Mucosa of rectum (tissue), 2 donors: ENCODE measurements at regions not wholly inside any gene's neighbourhood (a gene's known extent, or its start where the extent isn't known, plus 50 kb on each side); places are given as distances from the start of the nearest gene placed in this dataset.

Source experiments
- H3K27ac ChIP-seq, 2 donors: one replicate each; pipeline ENCODE4 v1.7.0; 2013; ENCODE audit warnings: inconsistent platforms in 2 of 2, low read depth in 2 of 2, low read length in 2 of 2
- H3K27me3 ChIP-seq, 2 donors: one replicate each; pipeline ENCODE4 v1.7.0; 2013; ENCODE audit warnings: low read length in 2 of 2; ENCODE audit not compliant: control insufficient read depth in 2 of 2, insufficient read depth in 2 of 2
- H3K36me3 ChIP-seq, 2 donors: one replicate each; pipeline ENCODE4 v1.7.0; 2013; ENCODE audit warnings: low read length in 2 of 2; ENCODE audit not compliant: control insufficient read depth in 2 of 2, insufficient read depth in 2 of 2
- H3K4me1 ChIP-seq, 2 donors: one replicate each; pipeline ENCODE4 v1.7.0; 2013; ENCODE audit warnings: low read length in 2 of 2, mild to moderate bottlenecking in 1 of 2; ENCODE audit not compliant: control insufficient read depth in 2 of 2, insufficient read depth in 2 of 2
- H3K4me3 ChIP-seq, 2 donors: one replicate each; pipeline ENCODE4 v1.7.0; 2013; ENCODE audit warnings: low read length in 2 of 2
- H3K9ac ChIP-seq, 2 donors: one replicate each; pipeline ENCODE4 v1.7.0; 2013; ENCODE audit warnings: low read length in 2 of 2, low read depth in 1 of 2, mild to moderate bottlenecking in 1 of 2
- H3K9me3 ChIP-seq, 2 donors: one replicate each; pipeline ENCODE4 v1.7.0; 2013; ENCODE audit warnings: low read length in 2 of 2; ENCODE audit not compliant: control insufficient read depth in 2 of 2
- donor health status: healthy.
- donor health status: Normal muscosa, but diverticular disease.

DNA sequence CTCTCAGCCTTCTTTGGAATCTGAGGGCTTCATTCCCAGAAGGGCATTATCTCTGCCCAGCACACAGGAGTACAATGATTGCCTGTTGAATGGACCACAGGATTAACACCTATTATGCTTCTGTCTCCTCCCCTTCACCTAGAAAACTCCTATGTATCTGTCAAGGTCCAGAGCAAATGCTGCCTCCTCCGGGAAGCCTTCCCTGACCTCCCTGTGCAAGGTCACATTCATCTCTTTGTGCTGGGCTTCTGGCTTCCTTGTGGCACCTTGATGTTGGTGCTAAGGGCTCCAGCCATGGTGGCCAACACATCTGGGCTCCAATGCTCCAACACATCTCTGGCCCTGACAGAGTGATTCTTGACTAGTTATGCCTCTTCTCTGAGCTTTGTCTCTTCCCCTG is 49.9 kb upstream of the ATP2B2 start:
- H3K4me1 ChIP-seq: no peaks in the 10 kb centered on the region
- no peak overlapping the region for H3K4me3 ChIP-seq
- no peak overlapping the region for H3K9ac ChIP-seq
- H3K9me3 ChIP-seq: no peaks in the 10 kb centered on the region
- no peaks in the 10 kb centered on the region for H3K27me3 ChIP-seq
- no peaks in the 10 kb centered on the region for H3K36me3 ChIP-seq
- no peak overlapping the region for H3K27ac ChIP-seq

DNA sequence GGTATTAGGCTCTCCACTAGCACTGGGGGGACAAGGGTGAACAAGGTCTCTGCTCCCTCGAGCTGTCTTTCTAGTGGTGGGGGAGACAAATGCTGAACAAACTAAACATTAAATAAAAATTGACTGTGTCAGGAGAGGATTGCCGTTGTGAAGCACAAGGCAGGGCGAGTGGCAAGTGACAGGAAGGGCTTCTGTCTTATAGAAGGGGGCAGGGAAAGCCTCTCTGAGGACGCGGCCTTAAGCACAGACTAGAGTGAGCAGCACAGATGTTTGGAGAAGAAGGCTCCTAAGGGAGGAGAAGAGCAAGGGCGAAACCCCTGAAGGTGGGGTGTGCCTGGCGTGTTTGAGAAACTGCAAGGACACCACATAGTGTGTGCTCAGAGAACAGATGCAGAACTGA is 50.9 kb upstream of the ATP2B2 start:
- H3K36me3 ChIP-seq: no peaks in the 10 kb centered on the region
- no peaks in the 10 kb centered on the region for H3K27me3 ChIP-seq
- H3K27ac ChIP-seq: no peak overlapping the region
- H3K9me3 ChIP-seq: no peaks in the 10 kb centered on the region
- H3K4me1 ChIP-seq: no peaks in the 10 kb centered on the region
- no peak overlapping the region for H3K9ac ChIP-seq
- no peak overlapping the region for H3K4me3 ChIP-seq

GRCh38 chr3:10557250-10557649 is 51.9 kb upstream of the ATP2B2 start:
- H3K36me3 ChIP-seq: no peaks in the 10 kb centered on the region
- H3K27me3 ChIP-seq: peaks cover 0 to 4% of the 10 kb centered on the region in 2 donors

DNA sequence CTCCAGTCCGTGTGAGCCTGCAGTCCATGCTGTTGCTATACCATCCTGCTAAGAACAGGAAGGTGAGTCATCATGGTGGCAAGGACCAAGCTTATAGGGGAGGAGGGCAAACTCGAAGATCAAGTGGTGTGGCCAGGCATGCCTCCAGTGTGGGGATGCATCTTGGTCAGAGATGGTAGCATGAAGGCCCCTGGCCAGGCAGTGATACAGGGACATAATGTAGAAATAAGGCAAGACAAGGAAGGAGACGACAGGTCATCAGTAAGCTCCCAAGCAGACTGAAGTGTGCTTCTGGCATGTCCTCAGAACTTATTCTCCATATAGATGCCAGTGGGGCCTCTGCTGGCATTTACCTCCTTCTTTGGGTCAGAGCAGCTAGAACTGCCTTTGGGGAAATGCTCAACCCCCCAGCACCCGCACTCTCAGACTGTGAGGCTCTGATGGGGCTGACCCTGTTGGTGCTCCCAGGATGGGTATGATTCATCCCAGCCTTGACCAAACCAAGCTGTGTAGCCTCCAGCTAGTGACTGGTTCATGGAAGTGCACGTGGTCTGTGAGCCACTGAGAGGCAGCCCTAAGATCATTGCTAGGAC is 52.5 kb upstream of the ATP2B2 start:
- Histone ChIP-seq H3K9ac (no peak overlapping the region), H3K9me3 (no peaks in the 10 kb centered on the region), H3K27ac (no peak overlapping the region)

More at GRCh38 chr3:10557250-10557649, 51.9 kb upstream of the ATP2B2 start:
- Histone ChIP-seq H3K4me3 (no peak overlapping the region), H3K9me3 (no peaks in the 10 kb centered on the region), H3K9ac (no peak overlapping the region), H3K4me1 (no peaks in the 10 kb centered on the region), H3K27ac (no peak overlapping the region)

DNA sequence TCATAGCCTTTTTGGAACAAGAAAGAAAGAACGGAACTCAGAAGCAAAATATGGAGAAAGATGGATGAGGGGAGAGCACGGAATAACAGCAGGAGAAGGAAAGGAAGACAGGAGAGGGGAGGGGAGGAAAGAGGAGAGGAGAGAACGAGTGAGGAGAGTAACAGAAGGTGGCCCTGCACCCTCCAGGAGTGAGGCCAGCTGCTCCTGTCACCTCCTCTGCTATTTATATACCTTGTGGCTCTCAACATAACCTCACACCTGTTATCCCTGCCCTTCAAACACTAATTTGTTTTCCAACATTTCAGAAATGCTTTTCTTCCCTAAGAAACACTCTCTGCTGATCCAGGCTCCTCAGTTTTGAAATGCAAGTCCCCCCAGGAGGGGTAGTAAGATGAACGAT is 53.4 kb upstream of the ATP2B2 start:
- Histone ChIP-seq H3K36me3 (no peaks in the 10 kb centered on the region), H3K27ac (no peak overlapping the region), H3K27me3 (peaks cover 0 to 6% of the 10 kb centered on the region in 2 donors), H3K4me3 (no peak overlapping the region), H3K4me1 (no peaks in the 10 kb centered on the region), H3K9me3 (no peaks in the 10 kb centered on the region), H3K9ac (no peak overlapping the region)

More for the DNA sequence above, 52.5 kb upstream of the ATP2B2 start:
- Histone ChIP-seq H3K36me3 (no peaks in the 10 kb centered on the region), H3K4me3 (no peak overlapping the region), H3K4me1 (no peaks in the 10 kb centered on the region), H3K27me3 (peaks cover 0 to 6% of the 10 kb centered on the region in 2 donors)

DNA sequence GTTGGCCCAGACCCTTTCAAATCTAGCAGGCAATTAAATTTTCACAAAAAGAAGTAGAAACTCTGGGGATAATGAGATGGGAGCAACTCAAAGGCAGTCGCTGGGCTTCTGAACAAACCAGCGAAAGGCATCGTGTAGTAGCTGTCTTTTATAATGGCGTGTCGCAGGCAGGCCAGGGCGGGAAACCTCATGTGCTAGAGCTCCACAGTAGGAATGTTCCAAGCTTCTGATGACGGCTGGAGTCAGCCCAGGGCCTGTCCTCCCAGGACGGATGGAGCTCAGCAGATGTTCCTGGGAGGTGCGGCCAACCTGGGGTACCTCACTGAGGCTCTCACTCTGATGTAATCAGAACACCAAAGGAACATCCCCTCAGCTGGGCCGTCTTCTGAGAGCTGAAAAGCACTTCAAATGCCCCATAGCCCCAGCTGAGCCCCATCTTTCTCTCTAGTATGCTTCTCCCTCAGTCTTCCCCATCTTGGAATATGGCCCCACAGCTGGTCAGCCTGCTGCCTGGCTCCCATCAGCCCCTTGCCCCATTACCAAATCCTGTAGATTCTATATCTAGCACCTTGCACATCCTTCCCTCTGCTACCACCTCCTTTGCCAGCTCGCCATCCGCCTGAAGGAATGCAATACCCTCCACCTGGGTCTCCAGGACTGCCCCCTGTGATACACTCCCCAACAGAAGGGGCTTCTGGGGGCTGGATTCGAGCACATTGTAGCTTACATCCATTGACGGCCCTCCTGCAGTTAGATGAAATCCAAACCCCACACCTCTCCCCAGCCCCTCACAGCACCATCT is 54.9 kb upstream of the ATP2B2 start:
- Histone ChIP-seq H3K36me3 (no peaks in the 10 kb centered on the region), H3K4me3 (no peak overlapping the region), H3K9ac (no peak overlapping the region), H3K27me3 (peaks cover 0 to 6% of the 10 kb centered on the region in 2 donors), H3K9me3 (no peaks in the 10 kb centered on the region), H3K4me1 (no peaks in the 10 kb centered on the region), H3K27ac (no peak overlapping the region)

DNA sequence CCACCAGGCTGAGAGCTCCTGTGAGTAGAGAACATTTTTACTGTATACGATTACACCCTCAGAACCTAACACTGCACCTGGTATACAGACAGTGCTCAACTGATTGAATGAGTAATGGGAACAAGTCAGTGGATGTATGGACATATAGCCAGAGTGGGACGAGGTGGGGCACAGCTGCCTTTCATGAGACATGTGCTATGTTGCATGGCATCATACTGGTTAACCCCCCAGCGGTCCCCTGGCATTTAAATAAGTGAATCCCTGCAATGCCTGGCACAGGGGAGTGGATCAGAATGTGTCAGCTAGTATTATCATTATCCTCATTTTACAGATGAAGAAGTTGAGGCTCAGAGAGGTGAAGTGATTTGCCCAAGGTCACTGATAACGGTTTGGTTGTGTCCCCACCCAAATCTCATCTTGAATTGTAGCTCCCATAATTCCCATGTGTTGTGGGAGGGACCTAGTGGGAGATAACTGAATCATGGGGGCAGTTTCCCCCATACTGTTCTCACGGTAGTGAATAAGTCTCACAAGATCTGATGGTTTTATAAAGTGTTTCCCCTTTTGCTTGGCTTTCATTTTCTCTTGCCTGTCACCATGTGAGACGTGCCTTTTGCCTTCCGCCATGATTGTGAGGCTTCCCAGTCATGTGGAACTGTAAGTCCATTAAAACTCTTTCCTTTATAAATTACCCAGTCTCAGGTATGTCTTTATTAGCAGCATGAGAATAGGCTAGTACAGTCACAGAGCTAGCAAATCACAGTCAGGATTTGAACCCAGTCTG is 56.0 kb upstream of the ATP2B2 start:
- Histone ChIP-seq H3K36me3 (no peaks in the 10 kb centered on the region), H3K9me3 (no peaks in the 10 kb centered on the region), H3K4me3 (no peak overlapping the region), H3K4me1 (no peaks in the 10 kb centered on the region), H3K9ac (no peak overlapping the region), H3K27me3 (peaks cover 0 to 6% of the 10 kb centered on the region in 2 donors), H3K27ac (no peak overlapping the region)

GRCh38 chr3:10561946-10562560 is 56.7 kb upstream of the ATP2B2 start:
- Histone ChIP-seq H3K27ac (no peak overlapping the region), H3K36me3 (no peaks in the 10 kb centered on the region), H3K4me3 (no peak overlapping the region), H3K9me3 (no peaks in the 10 kb centered on the region), H3K4me1 (no peaks in the 10 kb centered on the region), H3K9ac (no peak overlapping the region), H3K27me3 (peaks cover 0 to 6% of the 10 kb centered on the region in 2 donors)

GRCh38 chr3:10563396-10563795 is 58.0 kb upstream of the ATP2B2 start:
- Histone ChIP-seq H3K9me3 (no peaks in the 10 kb centered on the region), H3K9ac (no peak overlapping the region), H3K36me3 (no peaks in the 10 kb centered on the region), H3K27ac (no peak overlapping the region), H3K4me1 (no peaks in the 10 kb centered on the region), H3K4me3 (no peak overlapping the region), H3K27me3 (peaks cover 0 to 9% of the 10 kb centered on the region in 2 donors)

GRCh38 chr3:10565814-10566213 is 60.4 kb upstream of the ATP2B2 start:
- Histone ChIP-seq H3K27ac (no peak overlapping the region), H3K4me3 (no peak overlapping the region), H3K27me3 (peaks cover 0 to 10% of the 10 kb centered on the region in 2 donors)

More at GRCh38 chr3:10565814-10566213, 60.4 kb upstream of the ATP2B2 start:
- Histone ChIP-seq H3K9me3 (no peaks in the 10 kb centered on the region), H3K9ac (no peak overlapping the region), H3K4me1 (no peaks in the 10 kb centered on the region), H3K36me3 (no peaks in the 10 kb centered on the region)
